HepG2 (cell line): ENCODE measurements at regions not wholly inside any gene's neighbourhood (a gene's known extent, or its start where the extent isn't known, plus 50 kb on each side); places are given as distances from the start of the nearest gene placed in this dataset.
A peak's percentile ranks its signal among the peaks of the same experiment; 100 is the strongest.

Experiments used
- DPF2 ChIP-seq: sonication (generic); formaldehyde crosslinking; IDR thresholded peaks from 2 replicates; pipeline ENCODE4 v1.4.0; 2020; ENCODE audit warnings: mild to moderate bottlenecking, low read depth, missing genetic modification reagents, borderline replicate concordance
- FOSL2 ChIP-seq: sonication (generic); formaldehyde crosslinking; IDR thresholded peaks from 2 replicates; pipeline ENCODE4 v1.4.0; 2020; ENCODE audit warnings: missing genetic modification reagents
- HOXA3 ChIP-seq: sonication (generic); formaldehyde crosslinking; IDR thresholded peaks from 2 replicates; pipeline ENCODE4 v1.5.0; 2020; ENCODE audit warnings: missing genetic modification reagents
- ISL2 ChIP-seq: sonication (generic); formaldehyde crosslinking; IDR thresholded peaks from 2 replicates; pipeline ENCODE4 v1.5.0; 2020; ENCODE audit warnings: missing genetic modification reagents
- ISX ChIP-seq: sonication (generic); formaldehyde crosslinking; conservative IDR thresholded peaks from 2 replicates; pipeline ENCODE4 v1.5.0; 2020; ENCODE audit warnings: missing genetic modification reagents
- LCORL ChIP-seq, 2 experiments: fragments of 450-650 bp in 1 of 2; sonication (generic) in 1 of 2; formaldehyde crosslinking in 1 of 2; IDR thresholded peaks; 2 replicates each; pipeline versions ENCODE4 v1.5.0 to v1.6.1; 2017 to 2020; ENCODE audit warnings: antibody characterized with exemption in 1 of 2, missing genetic modification reagents in 1 of 2
- MED1 ChIP-seq: sonication (generic); formaldehyde crosslinking; IDR thresholded peaks from 2 replicates; pipeline ENCODE4 v1.4.0; 2020; ENCODE audit warnings: missing genetic modification reagents
- NCOA1 ChIP-seq: sonication (generic); formaldehyde crosslinking; IDR thresholded peaks from 2 replicates; pipeline ENCODE4 v1.9.0; 2021; ENCODE audit warnings: missing genetic modification reagents
- PATZ1 ChIP-seq: sonication (generic); formaldehyde crosslinking; IDR thresholded peaks from 2 replicates; pipeline ENCODE4 v1.4.0; 2020; ENCODE audit warnings: missing genetic modification reagents
- SMAD3 ChIP-seq: sonication (generic); formaldehyde crosslinking; IDR thresholded peaks from 2 replicates; pipeline ENCODE4 v1.4.0; 2020; ENCODE audit warnings: missing genetic modification reagents
- SMARCE1 ChIP-seq: fragments of 450-650 bp; IDR thresholded peaks from 2 replicates; pipeline ENCODE4 v1.6.1; 2017; ENCODE audit warnings: borderline replicate concordance
- ZNF543 ChIP-seq: sonication (generic); formaldehyde crosslinking; IDR thresholded peaks from 2 replicates; pipeline ENCODE4 v1.4.0; 2020; ENCODE audit warnings: mild to moderate bottlenecking, missing genetic modification reagents
- ZNF576 ChIP-seq: sonication (generic); formaldehyde crosslinking; IDR thresholded peaks from 2 replicates; pipeline ENCODE4 v1.4.0; 2020; ENCODE audit warnings: mild to moderate bottlenecking, missing genetic modification reagents
- ZNF691 ChIP-seq: sonication (generic); formaldehyde crosslinking; IDR thresholded peaks from 2 replicates; pipeline ENCODE4 v1.4.0; 2020; ENCODE audit warnings: missing genetic modification reagents, low read depth, mild to moderate bottlenecking, borderline replicate concordance
- ZSCAN21 ChIP-seq: sonication (generic); formaldehyde crosslinking; IDR thresholded peaks from 2 replicates; pipeline ENCODE4 v1.8.0; 2022; ENCODE audit warnings: mild to moderate bottlenecking, missing genetic modification reagents, moderate library complexity, borderline replicate concordance

- TF ChIP-seq ZNF576 (CRISPR knock-in tag) (0 out of 2 replicates have a peak, but pooled peaks have one; percentile 49), ZNF691 (peak; percentile 18; the same call in 1 of the 2 replicates), DPF2 (CRISPR knock-in tag) (no peak; the same call in 1 of the 2 replicates), ZNF543 (CRISPR knock-in tag) (peak; percentile 34; the same call in 1 of the 2 replicates), NCOA1 (CRISPR knock-in tag) (no peak), ISL2 (CRISPR knock-in tag) (peak; percentile 67), SMARCE1 (no peak), ISX (CRISPR knock-in tag) (no peak), MED1 (CRISPR knock-in tag) (peak; percentile 57; the same call in 1 of the 2 replicates), HOXA3 (CRISPR knock-in tag) (no peak; the same call in none of the 2 replicates), LCORL (IDR thresholded peaks at IDR 0.05) (no peak), LCORL (CRISPR knock-in tag; IDR thresholded peaks at IDR 0.05) (peak; percentile 49; the same call in 1 of the 2 replicates), FOSL2 (CRISPR knock-in tag) (peak; percentile 1; the same call in 1 of the 2 replicates), PATZ1 (CRISPR knock-in tag) (peak; percentile 72; the same call in 1 of the 2 replicates), ZSCAN21 (CRISPR knock-in tag) (peak; percentile 27; the same call in 1 of the 2 replicates), SMAD3 (CRISPR knock-in tag) (0 out of 2 replicates have a peak, but pooled peaks have one; percentile 20)
Measured at GRCh38 chr17:72445055-72445991, 324.5 kb downstream of the SOX9 start (continued).
